ENCODE measurements at regions not wholly inside any gene's neighbourhood (a gene's known extent, or its start where the extent isn't known, plus 50 kb on each side); places are given as distances from the start of the nearest gene placed in this dataset.

DNA sequence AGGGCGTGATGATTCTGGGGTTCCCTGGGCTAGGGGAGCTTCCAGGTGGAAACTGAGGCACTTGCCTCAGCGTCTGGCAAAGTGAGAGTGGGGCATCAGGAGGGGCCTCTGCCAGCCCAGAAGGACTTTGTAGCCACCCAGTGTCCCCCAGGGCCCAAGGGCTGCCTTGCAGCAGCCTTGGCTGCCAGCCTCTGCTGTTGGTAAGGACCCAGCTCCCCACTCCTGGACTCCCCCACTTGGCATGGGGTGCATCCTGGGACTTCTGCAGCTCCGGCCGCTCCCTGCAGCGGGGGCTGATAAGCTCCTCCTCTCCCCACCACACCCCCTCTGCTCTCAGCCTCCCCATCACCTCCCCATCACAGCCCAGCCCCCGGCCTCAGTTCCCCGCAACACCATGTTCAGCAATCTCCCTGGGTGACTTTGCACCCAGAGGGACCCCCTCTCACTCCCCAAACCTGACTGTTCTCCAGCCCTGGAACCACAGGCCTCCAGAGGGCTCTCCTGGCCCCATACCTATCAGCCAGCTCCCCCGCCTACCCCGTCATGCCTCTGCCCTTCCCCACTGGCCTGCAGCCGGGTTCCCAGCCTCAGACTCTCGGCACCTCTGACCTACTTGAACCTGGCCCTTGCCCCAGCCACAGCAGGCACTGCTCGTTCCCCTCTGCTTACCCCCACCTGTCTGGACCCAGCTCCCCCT is 113.0 kb downstream of the CRYAA start:
- TF ChIP-seq CTCF (conservative IDR thresholded peaks at IDR 0.05; ENCODE audit: low read depth, low read length), result no peak
- H3K4me3 ChIP-seq (ENCODE audit: low read depth, low read length), result no peak overlapping the region
- DNase-seq (ENCODE audit: low read depth), result no peak

GRCh38 chr21:43280949-43281633 is 112.3 kb downstream of the CRYAA start:
- TF ChIP-seq CTCF (conservative IDR thresholded peaks at IDR 0.05; ENCODE audit: low read depth, low read length), result no peak
- DNase-seq (ENCODE audit: low read depth), result no peak
- H3K4me3 ChIP-seq (ENCODE audit: low read depth, low read length), result no peak overlapping the region

DNA sequence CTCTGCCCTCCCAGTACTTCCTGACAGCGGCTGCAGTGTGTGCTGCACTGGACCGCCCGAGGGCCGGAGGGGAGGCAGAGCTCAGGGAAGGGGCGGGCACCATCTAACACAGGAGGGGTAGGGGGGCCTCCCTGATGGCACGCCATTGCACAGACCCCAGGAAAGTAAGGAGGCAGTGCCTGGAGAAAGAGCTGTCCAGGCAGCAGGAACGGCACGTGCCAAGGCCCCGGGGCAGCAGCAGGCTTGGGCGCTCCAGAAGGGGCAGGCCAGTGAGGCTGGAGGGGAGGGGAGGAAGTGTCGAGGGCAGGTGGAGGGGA is 110.7 kb downstream of the CRYAA start:
- no peak for DNase-seq (ENCODE audit: low read depth)
- H3K4me3 ChIP-seq (ENCODE audit: low read depth, low read length), result no peak overlapping the region

DNA sequence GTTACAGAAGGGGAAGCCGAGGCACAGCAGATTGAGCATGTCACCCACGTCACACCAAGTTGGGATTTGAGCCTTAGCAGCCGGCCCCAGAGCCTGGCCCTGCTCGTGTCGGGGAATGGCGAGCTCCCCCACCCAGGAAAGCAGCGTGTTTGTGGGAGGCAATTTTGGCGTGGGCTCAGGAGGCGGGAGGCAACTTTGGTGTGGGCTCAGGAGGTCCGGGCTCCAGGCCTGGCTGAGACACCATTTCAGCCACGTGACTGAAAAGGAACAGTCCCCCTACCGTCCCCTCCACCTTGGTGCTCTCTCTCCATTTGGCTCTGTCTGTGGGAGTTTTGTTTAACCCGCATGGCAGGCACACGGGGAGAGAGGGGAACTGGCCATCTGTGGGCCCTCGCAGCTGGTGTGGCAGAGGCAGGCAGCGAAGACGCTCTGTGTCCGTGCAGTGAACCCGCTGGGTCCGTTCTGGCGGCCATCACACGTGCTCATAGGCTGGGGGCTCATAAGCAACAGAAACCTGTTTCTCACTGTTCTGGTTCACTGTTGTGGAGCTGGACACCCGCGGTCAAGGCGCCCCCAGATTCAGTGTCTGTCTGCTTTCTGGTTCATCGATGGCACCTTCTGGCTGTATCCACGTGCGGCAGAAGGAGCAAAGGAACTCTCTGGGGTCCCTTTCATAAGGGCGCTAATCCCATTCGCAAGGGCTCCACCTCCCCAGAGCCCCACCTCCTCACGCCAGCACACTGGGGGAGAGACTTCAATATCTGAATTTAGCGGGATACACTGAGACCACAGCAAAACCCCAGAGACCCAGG is 110.2 kb downstream of the CRYAA start:
- TF ChIP-seq CTCF (conservative IDR thresholded peaks at IDR 0.05; ENCODE audit: low read depth, low read length), result no peak
- no peak for DNase-seq (ENCODE audit: low read depth)

More for the DNA sequence above, 110.7 kb downstream of the CRYAA start:
- no peak for TF ChIP-seq CTCF (conservative IDR thresholded peaks at IDR 0.05; ENCODE audit: low read depth, low read length)

GRCh38 chr21:43278359-43278758 is 109.6 kb downstream of the CRYAA start:
- no peak for DNase-seq (ENCODE audit: low read depth)
- TF ChIP-seq CTCF (conservative IDR thresholded peaks at IDR 0.05; ENCODE audit: low read depth, low read length), result no peak
- no peak overlapping the region for H3K4me3 ChIP-seq (ENCODE audit: low read depth, low read length)

More for the DNA sequence above, 110.2 kb downstream of the CRYAA start:
- H3K4me3 ChIP-seq (ENCODE audit: low read depth, low read length), result no peak overlapping the region

DNA sequence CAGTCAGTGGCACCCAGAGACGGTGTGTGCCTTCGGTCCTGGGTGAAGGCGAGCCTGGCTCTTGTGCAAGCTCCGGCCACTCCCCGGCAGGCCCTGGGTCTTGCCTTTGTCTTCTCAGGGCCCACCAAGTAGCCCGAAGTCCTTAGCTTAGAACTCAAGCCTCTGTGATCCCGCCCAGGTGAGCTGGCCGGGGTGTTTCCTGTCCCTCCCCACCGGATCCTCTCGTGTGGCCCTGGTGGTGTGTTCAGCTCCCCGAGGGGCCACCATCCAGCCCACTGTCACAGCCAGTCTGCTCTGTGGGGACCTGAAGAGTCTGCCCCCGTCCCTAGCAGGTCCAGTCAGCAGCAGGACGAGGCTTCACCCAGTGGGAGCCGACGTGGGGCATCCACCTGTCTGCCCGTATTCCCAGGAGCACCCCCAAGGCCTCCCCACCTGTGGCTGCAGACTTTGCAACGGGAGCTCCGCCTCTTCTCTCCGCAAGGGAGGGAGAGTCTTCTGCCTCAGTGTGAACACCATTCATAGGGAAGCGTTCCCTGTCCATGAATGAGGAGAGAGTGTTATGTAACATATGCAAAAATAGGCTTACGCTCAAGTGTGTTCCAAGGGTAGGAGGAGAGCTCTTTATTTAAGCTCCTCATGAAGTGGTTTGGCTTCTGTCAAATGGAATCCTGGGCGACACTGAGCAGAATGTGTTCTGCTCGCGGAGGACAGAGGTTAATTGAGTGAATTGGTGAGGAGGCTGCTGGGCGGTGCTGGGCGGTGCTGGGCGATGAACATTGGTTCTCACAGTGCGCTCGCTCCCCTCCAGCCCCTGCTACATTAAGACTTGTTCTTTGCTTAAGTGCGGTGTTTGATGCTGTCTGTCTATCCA is 108.9 kb downstream of the CRYAA start:
- TF ChIP-seq CTCF (conservative IDR thresholded peaks at IDR 0.05; ENCODE audit: low read depth, low read length), result no peak
- no peak for DNase-seq (ENCODE audit: low read depth)
- no peak overlapping the region for H3K4me3 ChIP-seq (ENCODE audit: low read depth, low read length)

Data from epithelial cell of proximal tubule (primary cell).